ENCODE measurements at regions not wholly inside any gene's neighbourhood (a gene's known extent, or its start where the extent isn't known, plus 50 kb on each side); places are given as distances from the start of the nearest gene placed in this dataset.

DNA sequence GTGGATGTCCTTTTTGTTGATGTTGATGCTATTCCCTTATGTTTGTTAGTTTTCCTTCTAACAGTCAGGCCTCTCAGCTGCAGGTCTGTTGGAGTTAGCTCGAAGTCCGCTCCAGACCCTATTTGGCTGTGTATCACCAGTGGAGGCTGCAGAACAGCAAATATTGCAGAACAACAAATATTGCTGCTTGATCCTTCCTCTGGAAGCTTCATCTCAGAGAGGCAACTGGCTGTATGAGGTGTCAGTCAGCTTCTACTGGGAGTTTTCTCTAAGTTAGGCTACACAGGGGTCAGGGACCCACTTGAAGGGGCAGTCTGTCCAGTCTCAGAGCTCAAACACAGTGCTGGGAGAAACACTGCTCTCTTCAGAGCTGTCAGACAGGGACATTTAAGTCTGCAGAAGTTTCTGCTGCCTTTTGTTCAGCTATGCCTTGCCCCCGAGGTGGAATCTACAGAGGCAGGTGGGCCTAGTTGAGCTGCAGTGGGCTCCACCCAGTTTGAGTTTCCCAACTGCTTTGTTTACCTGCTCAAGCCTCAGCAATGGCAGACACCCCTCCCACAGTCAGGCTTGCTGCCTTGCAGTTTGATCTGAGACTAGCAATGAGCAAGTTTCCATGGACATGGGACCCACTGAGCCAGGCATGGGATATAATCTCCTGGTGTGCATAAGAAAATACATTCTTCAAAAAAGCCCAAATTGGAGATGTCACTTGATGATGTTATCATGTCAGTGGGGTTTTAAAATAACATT lies 99.5 kb downstream of the KDM5D start:
- TF ChIP-seq CTCF (IDR thresholded peaks at IDR 0.05), result no peak
- TF ChIP-seq POLR2AphosphoS5 (IDR thresholded peaks at IDR 0.05), result no peak
